OCI-LY1 (cell line): ENCODE measurements at regions not wholly inside any gene's neighbourhood (a gene's known extent, or its start where the extent isn't known, plus 50 kb on each side); places are given as distances from the start of the nearest gene placed in this dataset.

Experiments
- CTCF ChIP-seq: fragments of 200-600 bp; sonication (generic), shearing (Covaris generic); IDR thresholded peaks from 2 replicates; pipeline ENCODE4 v1.5.1; 2017; ENCODE audit warnings: mild to moderate bottlenecking, antibody characterized with exemption, low read length, moderate library complexity, mixed read lengths
- EZH2 ChIP-seq: fragments of 200-600 bp; sonication (generic), shearing (Covaris generic); IDR thresholded peaks from 2 replicates; pipeline ENCODE4 v1.8.0; 2017; ENCODE audit warnings: borderline replicate concordance, mixed run types, mild to moderate bottlenecking, antibody characterized with exemption, low read length, moderate library complexity, mixed read lengths

GRCh38 chr9:14978022-14979000 is 68.1 kb upstream of the FREM1 start:
- TF ChIP-seq CTCF (no peak), EZH2 (no peak)
